MCF 10A (cell line): ENCODE measurements at regions not wholly inside any gene's neighbourhood (a gene's known extent, or its start where the extent isn't known, plus 50 kb on each side); places are given as distances from the start of the nearest gene placed in this dataset.
"Not testable (repeated sequence)": the region's sequence is repeated elsewhere in the genome, so short reads cannot be mapped to it uniquely, and the experiment has no call there.

Experiments used
- BruUV-seq: library from RNA; stranded (reverse); fragments of 400-500 nt; replicated peaks from 2 replicates; lab custom pipeline; 2021; lab: Mats Ljungman, UMichigan
- CTCF ChIA-PET: fragments of 300-600 bp; sonication (Branson Sonifier 250); formaldehyde crosslinking; extraction: SDS; loops from one replicate; lab custom pipeline; 2021; ENCODE audit warnings: antibody characterized with exemption, inconsistent platforms; lab: Yijun Ruan, JAX
- POLR2A ChIA-PET: fragments of 300-600, 350-650 bp; sonication (Branson Sonifier 250); formaldehyde crosslinking; extraction: SDS; loops from one replicate; lab custom pipeline; 2020; ENCODE audit warnings: antibody characterized with exemption, inconsistent platforms; lab: Yijun Ruan, JAX
- DNase-seq: peaks from one replicate; pipeline ENCODE4 v3.0.0-alpha.2; 2018; ENCODE audit not compliant: unreplicated experiment
- H3K27ac Mint-ChIP-seq: one replicate; pipeline ENCODE4 v1.8.0; 2022; ENCODE audit warnings: mild to moderate bottlenecking, low read depth, mixed read lengths; ENCODE audit not compliant: unreplicated experiment
- H3K27me3 Mint-ChIP-seq: one replicate; pipeline ENCODE4 v1.8.0; 2022; ENCODE audit warnings: mixed read lengths; ENCODE audit not compliant: insufficient read depth, unreplicated experiment
- H3K36me3 Mint-ChIP-seq: one replicate; pipeline ENCODE4 v1.8.0; 2022; ENCODE audit warnings: mild to moderate bottlenecking, moderate library complexity, mixed read lengths; ENCODE audit not compliant: insufficient read depth, unreplicated experiment
- H3K4me1 Mint-ChIP-seq: one replicate; pipeline ENCODE4 v1.8.0; 2022; ENCODE audit warnings: mixed read lengths; ENCODE audit not compliant: insufficient read depth, unreplicated experiment
- H3K4me3 Mint-ChIP-seq: one replicate; pipeline ENCODE4 v1.8.0; 2022; ENCODE audit warnings: mild to moderate bottlenecking, moderate library complexity, mixed read lengths; ENCODE audit not compliant: unreplicated experiment
- H3K9me3 Mint-ChIP-seq: one replicate; pipeline ENCODE4 v1.8.0; 2022; ENCODE audit warnings: mixed read lengths; ENCODE audit not compliant: unreplicated experiment
- CTCF ChIP-seq: fragments of 200-600 bp; IDR thresholded peaks from one replicate; pipeline ENCODE4 v1.8.0; 2022; ENCODE audit warnings: antibody characterized with exemption, mild to moderate bottlenecking; ENCODE audit not compliant: unreplicated experiment
- intact Hi-C: fragments of 100-400 bp; cut with micrococcal nuclease; formaldehyde crosslinking; loops from 2 replicates; pipeline ENCODE4 v1.14.1; 2022

DNA sequence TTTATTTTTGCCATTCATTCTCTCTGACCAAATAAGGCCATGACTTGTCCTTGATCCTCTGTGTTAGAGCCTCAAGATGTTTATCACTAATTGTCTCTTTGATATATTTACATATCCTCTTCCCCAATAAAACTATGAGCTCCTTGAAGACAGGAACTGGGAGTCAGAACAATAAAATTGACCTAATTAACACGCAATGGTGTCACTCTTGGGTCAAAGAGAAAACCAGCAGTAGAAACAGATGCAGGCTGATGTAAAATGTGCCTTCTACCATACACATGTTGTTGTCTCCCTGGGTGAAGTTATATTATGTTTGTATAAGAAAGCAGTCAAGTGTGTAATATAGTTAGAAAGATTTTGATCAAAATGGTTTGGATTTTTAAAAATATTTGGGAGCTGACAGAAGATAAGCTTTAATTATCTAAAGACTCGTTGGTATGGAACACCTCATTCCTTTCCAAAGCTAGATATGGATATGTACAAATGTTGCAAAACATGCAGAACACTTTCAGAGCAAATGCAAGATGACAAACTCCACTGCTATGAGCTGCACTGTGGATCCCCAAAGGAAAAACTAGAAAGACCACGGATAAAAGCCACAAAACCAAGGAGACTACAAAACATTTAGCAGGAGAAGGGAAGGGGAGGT lies 109.7 kb upstream of the STMND1 start:
- Mint-ChIP-seq H3K27ac (no peak overlapping the region), H3K4me1 (no peaks in the 10 kb centered on the region), H3K4me3 (no peak overlapping the region), H3K36me3 (no peaks in the 10 kb centered on the region), H3K9me3 (peaks cover 6% of the 10 kb centered on the region), H3K27me3 (peaks cover 15% of the 10 kb centered on the region)
- TF ChIP-seq CTCF = no peak
- BruUV-seq = no TSS peak
- POLR2A ChIA-PET = interaction anchor here (1.0 kb wide), 1 partner anchor 10 kb away, joined by 3 read pairs; no protein-coding TSS in a partner anchor
- intact Hi-C loops = no loop called here
- CTCF ChIA-PET = no interaction called here
- no peak for DNase-seq

GRCh38 chr6:16989976-16990375 lies 111.9 kb upstream of the STMND1 start:
- intact Hi-C loops, H3K27ac Mint-ChIP-seq, H3K36me3 Mint-ChIP-seq, POLR2A ChIA-PET, H3K4me3 Mint-ChIP-seq, H3K4me1 Mint-ChIP-seq, H3K9me3 Mint-ChIP-seq, BruUV-seq, DNase-seq: not testable (repeated sequence)
- peaks cover 15% of the 10 kb centered on the region for H3K27me3 Mint-ChIP-seq
- CTCF ChIA-PET = interaction anchor here (0.6 kb wide), 1 partner anchor 141 kb away, joined by 4 read pairs; no protein-coding TSS in a partner anchor

- no peak for DNase-seq
- ChIA-PET CTCF (no interaction called here), POLR2A (no interaction called here)
- H3K4me3 Mint-ChIP-seq = no peak overlapping the region
- no peak for TF ChIP-seq CTCF
- H3K4me1 Mint-ChIP-seq = peaks cover 8% of the 10 kb centered on the region
- no peak overlapping the region for H3K27ac Mint-ChIP-seq
- intact Hi-C loops = no loop called here
- BruUV-seq = no TSS peak
- no peaks in the 10 kb centered on the region for H3K36me3 Mint-ChIP-seq
- peaks cover 6% of the 10 kb centered on the region for H3K9me3 Mint-ChIP-seq
- peaks cover 21% of the 10 kb centered on the region for H3K27me3 Mint-ChIP-seq
Measured at GRCh38 chr6:16989382-16989781, 112.5 kb upstream of the STMND1 start.

GRCh38 chr6:16987996-16988395 lies 113.9 kb upstream of the STMND1 start:
- POLR2A ChIA-PET = interaction anchor here (0.6 kb wide), 2 partner anchors 14 to 540 kb away, joined by 3 read pairs; no protein-coding TSS in a partner anchor
- no peak for TF ChIP-seq CTCF
- DNase-seq = no peak
- H3K4me1 Mint-ChIP-seq = peaks cover 8% of the 10 kb centered on the region
- H3K27ac Mint-ChIP-seq = no peak overlapping the region
- H3K4me3 Mint-ChIP-seq = no peak overlapping the region
- H3K36me3 Mint-ChIP-seq = no peaks in the 10 kb centered on the region
- peaks cover 26% of the 10 kb centered on the region for H3K27me3 Mint-ChIP-seq
- H3K9me3 Mint-ChIP-seq = peaks cover 6% of the 10 kb centered on the region
- CTCF ChIA-PET = interaction anchor here (0.7 to 0.8 kb wide), 2 partner anchors 226 to 654 kb away, joined by 3 to 4 read pairs; no protein-coding TSS in a partner anchor
- no TSS peak for BruUV-seq
- intact Hi-C loops = no loop called here
